WTC11 (cell line): ENCODE measurements at regions not wholly inside any gene's neighbourhood (a gene's known extent, or its start where the extent isn't known, plus 50 kb on each side); places are given as distances from the start of the nearest gene placed in this dataset.

Experiments used
- ATAC-seq: fragments of 200-7000 bp; cut with Tn5 transposase; 2 replicates; pipeline ENCODE4 v1.10.0; 2021; ENCODE audit warnings: mild to moderate bottlenecking, moderate library complexity
- CTCF ChIA-PET: fragments of 300-600 bp; sonication (Branson Sonifier 250); formaldehyde crosslinking; loops from one replicate; lab custom pipeline; 2021; ENCODE audit warnings: antibody characterized with exemption; lab: Charles Lee
- POLR2A ChIA-PET: fragments of 350-600 bp; sonication (Branson Sonifier 250); formaldehyde crosslinking; loops from one replicate; lab custom pipeline; 2021; ENCODE audit warnings: antibody characterized with exemption; lab: Charles Lee
- DNase-seq: peaks from one replicate; pipeline ENCODE4 v3.0.0; 2021; ENCODE audit warnings: low spot score
- H3K27ac Mint-ChIP-seq: 2 replicates; pipeline ENCODE4 v1.8.0; 2021; ENCODE audit warnings: mixed read lengths
- H3K27me3 Mint-ChIP-seq: 2 replicates; pipeline ENCODE4 v1.8.0; 2021; ENCODE audit warnings: low read depth, mild to moderate bottlenecking, moderate library complexity, mixed read lengths
- H3K36me3 Mint-ChIP-seq: 2 replicates; pipeline ENCODE4 v1.8.0; 2021; ENCODE audit warnings: mixed read lengths
- H3K4me1 Mint-ChIP-seq: 2 replicates; pipeline ENCODE4 v1.8.0; 2022; ENCODE audit warnings: mixed read lengths
- H3K4me3 Mint-ChIP-seq: 2 replicates; pipeline ENCODE4 v1.8.0; 2021; ENCODE audit warnings: mild to moderate bottlenecking, moderate library complexity, mixed read lengths
- H3K9me3 Mint-ChIP-seq: 2 replicates; pipeline ENCODE4 v1.8.0; 2021; ENCODE audit warnings: mixed read lengths
- CBFB ChIP-seq: sonication (generic); formaldehyde crosslinking; IDR thresholded peaks from 2 replicates; pipeline ENCODE4 v1.8.1; 2022; ENCODE audit warnings: mild to moderate bottlenecking, low read depth, missing genetic modification reagents
- ESRRA ChIP-seq: sonication (generic); formaldehyde crosslinking; IDR thresholded peaks from 2 replicates; pipeline ENCODE4 v1.8.1; 2022; ENCODE audit warnings: mild to moderate bottlenecking, missing genetic modification reagents, borderline replicate concordance
- GABPB1 ChIP-seq: sonication (generic); formaldehyde crosslinking; IDR thresholded peaks from 2 replicates; pipeline ENCODE4 v1.8.1; 2023; ENCODE audit warnings: mild to moderate bottlenecking, missing genetic modification reagents
- HMGA2 ChIP-seq: fragments of 250-450 bp; sonication (Bioruptor Pico); IDR thresholded peaks from 2 replicates; pipeline ENCODE4 v1.4.0; 2021; ENCODE audit warnings: mild to moderate bottlenecking, moderate library complexity
- MYBL2 ChIP-seq: sonication (generic); formaldehyde crosslinking; IDR thresholded peaks from 2 replicates; pipeline ENCODE4 v1.8.1; 2023; ENCODE audit warnings: mild to moderate bottlenecking, moderate library complexity, missing genetic modification reagents
- NR1H2 ChIP-seq: sonication (generic); formaldehyde crosslinking; IDR thresholded peaks from 2 replicates; pipeline ENCODE4 v1.9.0; 2021; ENCODE audit warnings: mild to moderate bottlenecking, moderate library complexity, missing genetic modification reagents
- NR3C1 ChIP-seq: sonication (generic); formaldehyde crosslinking; conservative IDR thresholded peaks from 2 replicates; pipeline ENCODE4 v1.8.1; 2023; ENCODE audit warnings: low read depth, mild to moderate bottlenecking, missing genetic modification reagents
- TF ChIP-seq, protein P1 (sequence below): sonication (generic); formaldehyde crosslinking; IDR thresholded peaks from 2 replicates; pipeline ENCODE4 v1.8.0; 2022; ENCODE audit warnings: mild to moderate bottlenecking, missing genetic modification reagents
- TF ChIP-seq, protein P2 (sequence below): sonication (generic); formaldehyde crosslinking; IDR thresholded peaks from 2 replicates; pipeline ENCODE4 v1.8.0; 2022; ENCODE audit warnings: mild to moderate bottlenecking, missing genetic modification reagents
- TF ChIP-seq, protein P3 (sequence below): sonication (generic); formaldehyde crosslinking; IDR thresholded peaks from 2 replicates; pipeline ENCODE4 v1.8.1; 2023; ENCODE audit warnings: mild to moderate bottlenecking, missing genetic modification reagents, borderline replicate concordance
- TF ChIP-seq, protein P4 (sequence below): sonication (generic); formaldehyde crosslinking; IDR thresholded peaks from 2 replicates; pipeline ENCODE4 v1.8.1; 2022; ENCODE audit warnings: low read depth, missing genetic modification reagents, borderline replicate concordance
- TF ChIP-seq, protein P5 (sequence below): fragments of 250-450 bp; sonication (Bioruptor Pico); IDR thresholded peaks from 2 replicates; pipeline ENCODE4 v1.9.0; 2021; ENCODE audit warnings: mild to moderate bottlenecking
- TF ChIP-seq, protein P6 (sequence below): sonication (generic); formaldehyde crosslinking; IDR thresholded peaks from 2 replicates; pipeline ENCODE4 v1.8.0; 2023; ENCODE audit warnings: mild to moderate bottlenecking, missing genetic modification reagents

DNA sequence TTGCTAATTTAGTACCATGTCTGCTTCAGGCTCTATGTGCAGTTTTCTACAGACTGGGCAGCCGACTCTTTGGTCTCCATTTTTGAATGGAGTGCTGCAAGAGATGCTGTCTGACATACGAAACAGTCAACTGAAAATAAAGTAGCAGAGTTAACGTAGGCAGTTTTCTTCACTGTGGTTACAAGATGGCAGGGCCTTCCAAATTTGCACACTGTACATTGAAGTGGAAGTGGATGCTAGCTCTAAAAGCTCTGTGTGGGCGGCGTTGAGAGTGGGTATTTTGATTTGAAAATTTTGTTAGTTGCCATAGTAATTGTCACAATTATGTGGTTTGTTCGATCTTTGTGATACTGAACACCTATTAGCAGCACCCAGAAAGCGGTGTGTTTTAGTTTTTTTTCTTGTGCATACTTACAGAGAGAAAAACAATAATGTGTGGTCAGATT is 154.9 kb upstream of the ATP2B1 start:
- Mint-ChIP-seq H3K27me3 (peaks cover 63% of the 10 kb centered on the region), H3K4me3 (no peak overlapping the region), H3K27ac (no peak overlapping the region), H3K4me1 (peaks cover 24% of the 10 kb centered on the region), H3K9me3 (peaks cover 5% of the 10 kb centered on the region; the same call in 1 of the 2 replicates), H3K36me3 (no peaks in the 10 kb centered on the region)
- POLR2A ChIA-PET, result no interaction called here
- ATAC-seq (no peak), DNase-seq (no peak)
- TF ChIP-seq HMGA2 (CRISPR knock-in tag), result no peak
- no peak for TF ChIP-seq NR1H2 (CRISPR knock-in tag)
- TF ChIP-seq, protein P1, sequence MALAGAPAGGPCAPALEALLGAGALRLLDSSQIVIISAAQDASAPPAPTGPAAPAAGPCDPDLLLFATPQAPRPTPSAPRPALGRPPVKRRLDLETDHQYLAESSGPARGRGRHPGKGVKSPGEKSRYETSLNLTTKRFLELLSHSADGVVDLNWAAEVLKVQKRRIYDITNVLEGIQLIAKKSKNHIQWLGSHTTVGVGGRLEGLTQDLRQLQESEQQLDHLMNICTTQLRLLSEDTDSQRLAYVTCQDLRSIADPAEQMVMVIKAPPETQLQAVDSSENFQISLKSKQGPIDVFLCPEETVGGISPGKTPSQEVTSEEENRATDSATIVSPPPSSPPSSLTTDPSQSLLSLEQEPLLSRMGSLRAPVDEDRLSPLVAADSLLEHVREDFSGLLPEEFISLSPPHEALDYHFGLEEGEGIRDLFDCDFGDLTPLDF (CRISPR knock-in tag), result no peak
- TF ChIP-seq, protein P2, sequence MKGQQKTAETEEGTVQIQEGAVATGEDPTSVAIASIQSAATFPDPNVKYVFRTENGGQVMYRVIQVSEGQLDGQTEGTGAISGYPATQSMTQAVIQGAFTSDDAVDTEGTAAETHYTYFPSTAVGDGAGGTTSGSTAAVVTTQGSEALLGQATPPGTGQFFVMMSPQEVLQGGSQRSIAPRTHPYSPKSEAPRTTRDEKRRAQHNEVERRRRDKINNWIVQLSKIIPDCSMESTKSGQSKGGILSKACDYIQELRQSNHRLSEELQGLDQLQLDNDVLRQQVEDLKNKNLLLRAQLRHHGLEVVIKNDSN, result no peak
- TF ChIP-seq, protein P3, sequence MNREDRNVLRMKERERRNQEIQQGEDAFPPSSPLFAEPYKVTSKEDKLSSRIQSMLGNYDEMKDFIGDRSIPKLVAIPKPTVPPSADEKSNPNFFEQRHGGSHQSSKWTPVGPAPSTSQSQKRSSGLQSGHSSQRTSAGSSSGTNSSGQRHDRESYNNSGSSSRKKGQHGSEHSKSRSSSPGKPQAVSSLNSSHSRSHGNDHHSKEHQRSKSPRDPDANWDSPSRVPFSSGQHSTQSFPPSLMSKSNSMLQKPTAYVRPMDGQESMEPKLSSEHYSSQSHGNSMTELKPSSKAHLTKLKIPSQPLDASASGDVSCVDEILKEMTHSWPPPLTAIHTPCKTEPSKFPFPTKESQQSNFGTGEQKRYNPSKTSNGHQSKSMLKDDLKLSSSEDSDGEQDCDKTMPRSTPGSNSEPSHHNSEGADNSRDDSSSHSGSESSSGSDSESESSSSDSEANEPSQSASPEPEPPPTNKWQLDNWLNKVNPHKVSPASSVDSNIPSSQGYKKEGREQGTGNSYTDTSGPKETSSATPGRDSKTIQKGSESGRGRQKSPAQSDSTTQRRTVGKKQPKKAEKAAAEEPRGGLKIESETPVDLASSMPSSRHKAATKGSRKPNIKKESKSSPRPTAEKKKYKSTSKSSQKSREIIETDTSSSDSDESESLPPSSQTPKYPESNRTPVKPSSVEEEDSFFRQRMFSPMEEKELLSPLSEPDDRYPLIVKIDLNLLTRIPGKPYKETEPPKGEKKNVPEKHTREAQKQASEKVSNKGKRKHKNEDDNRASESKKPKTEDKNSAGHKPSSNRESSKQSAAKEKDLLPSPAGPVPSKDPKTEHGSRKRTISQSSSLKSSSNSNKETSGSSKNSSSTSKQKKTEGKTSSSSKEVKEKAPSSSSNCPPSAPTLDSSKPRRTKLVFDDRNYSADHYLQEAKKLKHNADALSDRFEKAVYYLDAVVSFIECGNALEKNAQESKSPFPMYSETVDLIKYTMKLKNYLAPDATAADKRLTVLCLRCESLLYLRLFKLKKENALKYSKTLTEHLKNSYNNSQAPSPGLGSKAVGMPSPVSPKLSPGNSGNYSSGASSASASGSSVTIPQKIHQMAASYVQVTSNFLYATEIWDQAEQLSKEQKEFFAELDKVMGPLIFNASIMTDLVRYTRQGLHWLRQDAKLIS (CRISPR knock-in tag), result no peak
- TF ChIP-seq, protein P4, sequence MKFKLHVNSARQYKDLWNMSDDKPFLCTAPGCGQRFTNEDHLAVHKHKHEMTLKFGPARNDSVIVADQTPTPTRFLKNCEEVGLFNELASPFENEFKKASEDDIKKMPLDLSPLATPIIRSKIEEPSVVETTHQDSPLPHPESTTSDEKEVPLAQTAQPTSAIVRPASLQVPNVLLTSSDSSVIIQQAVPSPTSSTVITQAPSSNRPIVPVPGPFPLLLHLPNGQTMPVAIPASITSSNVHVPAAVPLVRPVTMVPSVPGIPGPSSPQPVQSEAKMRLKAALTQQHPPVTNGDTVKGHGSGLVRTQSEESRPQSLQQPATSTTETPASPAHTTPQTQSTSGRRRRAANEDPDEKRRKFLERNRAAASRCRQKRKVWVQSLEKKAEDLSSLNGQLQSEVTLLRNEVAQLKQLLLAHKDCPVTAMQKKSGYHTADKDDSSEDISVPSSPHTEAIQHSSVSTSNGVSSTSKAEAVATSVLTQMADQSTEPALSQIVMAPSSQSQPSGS (CRISPR knock-in tag), result no peak
- no peak for TF ChIP-seq GABPB1 (CRISPR knock-in tag)
- TF ChIP-seq, all 79 proteins: peak for 0
- CTCF ChIA-PET, result no interaction called here

DNA sequence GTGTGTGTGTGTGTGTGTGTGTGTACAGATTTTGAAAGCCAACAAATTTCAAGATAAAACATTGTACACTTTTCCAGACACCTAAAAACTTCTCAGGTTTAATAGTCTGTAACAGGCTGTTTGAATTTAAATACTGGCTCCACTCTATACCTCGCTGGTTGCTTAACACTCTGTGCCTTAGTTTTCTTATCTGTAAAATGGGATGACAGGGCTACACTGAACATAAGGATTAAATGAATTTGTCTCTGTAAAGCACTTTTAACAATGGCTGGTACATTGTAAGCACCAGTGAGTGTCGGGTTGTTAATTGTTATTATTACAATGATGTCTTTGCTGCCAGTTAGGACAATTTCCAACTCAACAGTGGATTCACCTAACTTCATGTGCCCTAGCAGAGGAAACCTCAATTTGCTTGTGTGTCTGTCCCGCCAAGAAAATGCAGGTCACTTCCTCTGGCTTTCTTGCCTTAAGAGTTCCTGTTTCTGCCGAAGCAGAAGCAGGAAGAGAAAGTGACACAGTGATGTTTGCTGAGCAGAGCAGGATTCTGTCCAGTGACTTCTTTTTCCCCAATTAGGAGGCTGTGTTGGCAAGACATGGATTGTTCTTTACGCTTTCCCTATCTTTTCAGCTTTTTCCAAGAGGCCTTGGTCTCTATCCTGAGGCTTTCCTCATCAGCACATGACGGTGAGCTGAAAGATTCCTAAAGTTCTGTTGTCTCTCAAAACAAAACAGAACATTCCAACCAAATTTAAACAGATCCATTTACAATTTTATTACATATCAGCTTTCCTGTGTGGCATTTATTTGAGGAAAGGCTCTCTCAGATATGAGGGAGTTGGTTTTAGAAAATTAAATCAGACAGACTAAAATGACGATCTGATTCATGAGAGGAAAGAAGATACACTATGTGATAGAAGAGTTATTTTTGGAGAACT is 154.1 kb upstream of the ATP2B1 start:
- CTCF ChIA-PET, result no interaction called here
- peaks cover 58% of the 10 kb centered on the region for H3K27me3 Mint-ChIP-seq
- H3K9me3 Mint-ChIP-seq, result peaks cover 5% of the 10 kb centered on the region; the same call in 1 of the 2 replicates
- H3K4me3 Mint-ChIP-seq, result no peak overlapping the region
- DNase-seq, result no peak
- H3K36me3 Mint-ChIP-seq, result no peaks in the 10 kb centered on the region
- TF ChIP-seq, protein P5, sequence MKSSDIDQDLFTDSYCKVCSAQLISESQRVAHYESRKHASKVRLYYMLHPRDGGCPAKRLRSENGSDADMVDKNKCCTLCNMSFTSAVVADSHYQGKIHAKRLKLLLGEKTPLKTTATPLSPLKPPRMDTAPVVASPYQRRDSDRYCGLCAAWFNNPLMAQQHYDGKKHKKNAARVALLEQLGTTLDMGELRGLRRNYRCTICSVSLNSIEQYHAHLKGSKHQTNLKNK (CRISPR knock-in tag), result no peak
- no peak for TF ChIP-seq NR3C1
- TF ChIP-seq, protein P6, sequence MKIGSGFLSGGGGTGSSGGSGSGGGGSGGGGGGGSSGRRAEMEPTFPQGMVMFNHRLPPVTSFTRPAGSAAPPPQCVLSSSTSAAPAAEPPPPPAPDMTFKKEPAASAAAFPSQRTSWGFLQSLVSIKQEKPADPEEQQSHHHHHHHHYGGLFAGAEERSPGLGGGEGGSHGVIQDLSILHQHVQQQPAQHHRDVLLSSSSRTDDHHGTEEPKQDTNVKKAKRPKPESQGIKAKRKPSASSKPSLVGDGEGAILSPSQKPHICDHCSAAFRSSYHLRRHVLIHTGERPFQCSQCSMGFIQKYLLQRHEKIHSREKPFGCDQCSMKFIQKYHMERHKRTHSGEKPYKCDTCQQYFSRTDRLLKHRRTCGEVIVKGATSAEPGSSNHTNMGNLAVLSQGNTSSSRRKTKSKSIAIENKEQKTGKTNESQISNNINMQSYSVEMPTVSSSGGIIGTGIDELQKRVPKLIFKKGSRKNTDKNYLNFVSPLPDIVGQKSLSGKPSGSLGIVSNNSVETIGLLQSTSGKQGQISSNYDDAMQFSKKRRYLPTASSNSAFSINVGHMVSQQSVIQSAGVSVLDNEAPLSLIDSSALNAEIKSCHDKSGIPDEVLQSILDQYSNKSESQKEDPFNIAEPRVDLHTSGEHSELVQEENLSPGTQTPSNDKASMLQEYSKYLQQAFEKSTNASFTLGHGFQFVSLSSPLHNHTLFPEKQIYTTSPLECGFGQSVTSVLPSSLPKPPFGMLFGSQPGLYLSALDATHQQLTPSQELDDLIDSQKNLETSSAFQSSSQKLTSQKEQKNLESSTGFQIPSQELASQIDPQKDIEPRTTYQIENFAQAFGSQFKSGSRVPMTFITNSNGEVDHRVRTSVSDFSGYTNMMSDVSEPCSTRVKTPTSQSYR (CRISPR knock-in tag), result no peak
- no peak for TF ChIP-seq CBFB (CRISPR knock-in tag)
- TF ChIP-seq MYBL2 (CRISPR knock-in tag), result no peak
- no peak for TF ChIP-seq ESRRA (CRISPR knock-in tag)
- TF ChIP-seq, all 79 proteins: peak for 0
- Mint-ChIP-seq H3K4me1 (peaks cover 24% of the 10 kb centered on the region), H3K27ac (no peak overlapping the region)
- no peak for ATAC-seq
- POLR2A ChIA-PET, result no interaction called here
